H1 (cell line): ENCODE measurements at regions not wholly inside any gene's neighbourhood (a gene's known extent, or its start where the extent isn't known, plus 50 kb on each side); places are given as distances from the start of the nearest gene placed in this dataset.

Experiments
- CTCF ChIA-PET: fragments of 300-600 bp; sonication (Branson Sonifier 250); formaldehyde crosslinking; loops from one replicate; lab custom pipeline; 2021; ENCODE audit not compliant: partially characterized antibody; lab: Charles Lee
- POLR2A ChIA-PET: fragments of 300-600 bp; sonication (Branson Sonifier 250); formaldehyde crosslinking; loops from one replicate; lab custom pipeline; 2021; ENCODE audit warnings: inconsistent platforms; ENCODE audit not compliant: partially characterized antibody; lab: Charles Lee
- DNase-seq, 2 experiments: peaks; one replicate each; pipeline versions ENCODE4 v3.0.0 to v3.0.0-alpha.2; 2010 to 2022; ENCODE audit warnings: low spot score in 2 of 2, low read depth in 1 of 2, mixed read lengths in 1 of 2
- FAIRE-seq: peaks from 2 replicates; lab custom pipeline; 2011; peaks lifted over from hg19 to GRCh38; lab: Jason Lieb, UNC
- H2AFZ ChIP-seq: 2 replicates; pipeline ENCODE4 v1.8.1; 2012; ENCODE audit warnings: low read length, inconsistent platforms
- H2AK5ac ChIP-seq: 2 replicates; pipeline ENCODE4 v1.6.1; 2013; ENCODE audit warnings: low read depth, low read length
- H2BK120ac ChIP-seq: replicated peaks from 2 replicates; pipeline ENCODE3; 2013; ENCODE audit warnings: low read depth, low read length, inconsistent platforms
- H2BK12ac ChIP-seq: 2 replicates; pipeline ENCODE4 v1.6.1; 2013; ENCODE audit warnings: low read depth, low read length
- H2BK15ac ChIP-seq: 2 replicates; pipeline ENCODE4 v1.6.1; 2013; ENCODE audit warnings: low read length
- H2BK20ac ChIP-seq: 2 replicates; pipeline ENCODE4 v1.6.1; 2013; ENCODE audit warnings: low read length
- H2BK5ac ChIP-seq: 2 replicates; pipeline ENCODE4 v1.6.1; 2013; ENCODE audit warnings: low read depth, low read length
- H3K14ac ChIP-seq: 2 replicates; pipeline ENCODE4 v1.6.1; 2013; ENCODE audit warnings: inconsistent platforms; ENCODE audit not compliant: insufficient read length
- H3K18ac ChIP-seq: 2 replicates; pipeline ENCODE4 v1.6.1; 2013; ENCODE audit warnings: low read length; ENCODE audit errors: extremely low read depth
- H3K23ac ChIP-seq: 2 replicates; pipeline ENCODE4 v1.6.1; 2013; ENCODE audit warnings: inconsistent platforms; ENCODE audit not compliant: insufficient read length
- H3K23me2 ChIP-seq: 2 replicates; pipeline ENCODE4 v1.6.1; 2013; ENCODE audit warnings: low read depth, low read length
- H3K27ac ChIP-seq: 2 replicates; pipeline ENCODE4 v1.6.1; 2011; ENCODE audit warnings: low read depth, low read length, inconsistent platforms
- H3K27me3 ChIP-seq, 4 experiments: replicated peaks in 1 of 4; 1 replicate in 1 of 4; 2 replicates in 3 of 4; pipeline versions ENCODE4 v1.6.1 to v1.8.1; 2011 to 2013; ENCODE audit warnings: low read length in 3 of 4, mild to moderate bottlenecking in 3 of 4, inconsistent platforms in 2 of 4, mixed read lengths in 2 of 4, moderate library complexity in 1 of 4; ENCODE audit not compliant: control insufficient read depth in 3 of 4, insufficient read depth in 3 of 4; ENCODE audit errors: extremely low read depth in 1 of 4
- H3K36me3 ChIP-seq, 4 experiments: 2 replicates each; pipeline versions ENCODE4 v1.6.1 to v1.8.1; 2011 to 2013; ENCODE audit warnings: mild to moderate bottlenecking in 4 of 4, low read length in 3 of 4, moderate library complexity in 2 of 4, control low read depth in 1 of 4, inconsistent platforms in 1 of 4; ENCODE audit not compliant: insufficient read depth in 4 of 4, control insufficient read depth in 2 of 4
- H3K4ac ChIP-seq: replicated peaks from 2 replicates; pipeline ENCODE3; 2013; ENCODE audit warnings: low read length, low read depth, mixed read lengths, inconsistent platforms; ENCODE audit not compliant: insufficient read length
- H3K4me1 ChIP-seq, 4 experiments: replicated peaks in 1 of 4; 1 replicate in 1 of 4; 2 replicates in 3 of 4; pipeline versions ENCODE4 v1.6.1 to v1.8.1; 2011 to 2013; ENCODE audit warnings: low read length in 3 of 4, inconsistent platforms in 2 of 4, mixed read lengths in 1 of 4; ENCODE audit not compliant: insufficient read depth in 4 of 4, control insufficient read depth in 3 of 4
- H3K4me2 ChIP-seq, 2 experiments: 2 replicates each; pipeline versions ENCODE4 v1.6.1 to v1.8.1; 2011 to 2013; ENCODE audit warnings: low read depth in 2 of 2, low read length in 2 of 2, control low read depth in 1 of 2, inconsistent platforms in 1 of 2, mild to moderate bottlenecking in 1 of 2; ENCODE audit not compliant: insufficient read depth in 1 of 2
- H3K4me3 ChIP-seq, 4 experiments: fragments of 200-600, 300-600 bp in 1 of 4; sonication (generic), shearing (Covaris generic), sonication (Bioruptor Twin) in 1 of 4; 2 replicates each; pipeline versions ENCODE4 v1.5.1 to v1.8.1; 2011 to 2016; ENCODE audit warnings: low read length in 4 of 4, low read depth in 3 of 4, control low read depth in 2 of 4, inconsistent platforms in 2 of 4, mild to moderate bottlenecking in 2 of 4, mixed read lengths in 1 of 4, moderate library complexity in 1 of 4; ENCODE audit not compliant: insufficient read depth in 2 of 4; ENCODE audit errors: extremely low read depth in 1 of 4
- H3K56ac ChIP-seq: replicated peaks from 2 replicates; pipeline ENCODE3; 2013; ENCODE audit warnings: low read depth, mild to moderate bottlenecking, mixed read lengths, low read length, inconsistent platforms; ENCODE audit not compliant: insufficient read length
- H3K79me1 ChIP-seq: 2 replicates; pipeline ENCODE4 v1.6.1; 2013; ENCODE audit warnings: low read depth, low read length, control low read depth
- H3K79me2 ChIP-seq, 2 experiments: 2 replicates each; pipeline versions ENCODE4 v1.6.1 to v1.8.1; 2012 to 2013; ENCODE audit warnings: low read length in 2 of 2, mild to moderate bottlenecking in 2 of 2, inconsistent platforms in 1 of 2; ENCODE audit not compliant: insufficient read depth in 2 of 2, control insufficient read depth in 1 of 2
- H3K9ac ChIP-seq, 4 experiments: replicated peaks in 1 of 4; 1 replicate in 1 of 4; 2 replicates in 3 of 4; pipeline versions ENCODE4 v1.6.1 to v1.8.1; 2011 to 2013; ENCODE audit warnings: low read depth in 3 of 4, low read length in 3 of 4, control low read depth in 2 of 4, mild to moderate bottlenecking in 2 of 4, moderate library complexity in 2 of 4, inconsistent platforms in 1 of 4; ENCODE audit errors: extremely low read depth in 1 of 4
- H3K9me3 ChIP-seq, 2 experiments: 2 replicates each; pipeline versions ENCODE4 v1.6.1 to v1.8.1; 2012 to 2013; ENCODE audit warnings: mild to moderate bottlenecking in 2 of 2, moderate library complexity in 2 of 2, control low read depth in 1 of 2, inconsistent platforms in 1 of 2, low read depth in 1 of 2, low read length in 1 of 2, mixed read lengths in 1 of 2; ENCODE audit not compliant: insufficient read depth in 2 of 2
- H4K20me1 ChIP-seq, 2 experiments: replicated peaks in 1 of 2; 2 replicates each; pipeline versions ENCODE3 to v1.8.1; 2011 to 2013; ENCODE audit warnings: inconsistent platforms in 2 of 2, low read length in 2 of 2, mild to moderate bottlenecking in 1 of 2; ENCODE audit not compliant: insufficient read depth in 2 of 2, control insufficient read depth in 1 of 2
- H4K5ac ChIP-seq: 2 replicates; pipeline ENCODE4 v1.6.1; 2013; ENCODE audit warnings: low read length, low read depth, mixed read lengths, inconsistent platforms; ENCODE audit not compliant: insufficient read length
- H4K8ac ChIP-seq: 2 replicates; pipeline ENCODE4 v1.8.0; 2013; ENCODE audit warnings: mild to moderate bottlenecking, moderate library complexity, low read length, inconsistent platforms; ENCODE audit not compliant: insufficient read depth; ENCODE audit errors: extremely low read depth
- H4K91ac ChIP-seq: replicated peaks from 2 replicates; pipeline ENCODE3; 2013; ENCODE audit warnings: low read length, mixed read lengths, inconsistent platforms; ENCODE audit not compliant: insufficient read length
- CTCF ChIP-seq, 3 experiments: IDR thresholded peaks; 1 replicate in 2 of 3; 2 replicates in 1 of 3; pipeline versions ENCODE4 v1.5.1 to v1.6.1; 2011; ENCODE audit warnings: low read length in 3 of 3, mild to moderate bottlenecking in 3 of 3, inconsistent platforms in 2 of 3, low read depth in 1 of 3, moderate library complexity in 1 of 3; ENCODE audit not compliant: insufficient read depth in 1 of 3; ENCODE audit errors: control extremely low read depth in 1 of 3
- E2F6 ChIP-seq: IDR thresholded peaks from 2 replicates; pipeline ENCODE4 v1.6.1; 2012; ENCODE audit warnings: inconsistent platforms
- GABPA ChIP-seq: IDR thresholded peaks from 2 replicates; pipeline ENCODE4 v1.6.1; 2011; ENCODE audit warnings: mild to moderate bottlenecking, low read length, moderate library complexity, borderline replicate concordance; ENCODE audit not compliant: insufficient read depth
- MAFK ChIP-seq: IDR thresholded peaks from 2 replicates; pipeline ENCODE4 v1.6.1; 2012; ENCODE audit warnings: low read depth, mild to moderate bottlenecking, improper control_type of control experiment, low read length
- SP1 ChIP-seq: IDR thresholded peaks from 2 replicates; pipeline ENCODE4 v1.6.1; 2011; ENCODE audit warnings: low read depth, low read length
- TAF7 ChIP-seq: optimal IDR thresholded peaks from 2 replicates; pipeline ENCODE3; 2011; ENCODE audit warnings: low read depth, mild to moderate bottlenecking, inconsistent platforms, low read length, moderate library complexity, borderline replicate concordance
- USF2 ChIP-seq: IDR thresholded peaks from 2 replicates; pipeline ENCODE4 v1.6.1; 2011; ENCODE audit warnings: low read length, improper control_type of control experiment
- WGBS, 2 experiments: shearing (Covaris generic) in 1 of 2; methylation state at CpG; one replicate each; pipeline versions ENCODE4 v1.1.6 to v1.1.7; 2013 to 2015; ENCODE audit warnings: low lambda C conversion rate in 2 of 2, mixed read lengths in 2 of 2, inconsistent platforms in 1 of 2, low coverage in 1 of 2, missing lambda C conversion rate in 1 of 2; ENCODE audit not compliant: insufficient replicate concordance in 2 of 2, insufficient coverage in 1 of 2, insufficient read length in 1 of 2; ENCODE audit errors: extremely low coverage in 1 of 2, missing lambda C conversion rate in 1 of 2; 5-methylcytosine and 5-hydroxymethylcytosine counted together

- H3K9ac ChIP-seq = no peak overlapping the region
- peak overlapping the region; percentile 84 for H2AFZ ChIP-seq
- H2BK120ac ChIP-seq = no peak overlapping the region
- DNase-seq (peak in 1 of 2 experiments; percentile 44), FAIRE-seq (no peak)
- no peak overlapping the region for H2BK20ac ChIP-seq
- H3K79me1 ChIP-seq = no peaks in the 10 kb centered on the region
- no peaks in the 10 kb centered on the region for H3K9me3 ChIP-seq
- WGBS, 2 experiments = 44% methylated on average over 11 of the region's 11 CpGs; no CpG with 5 or more reads in 1 of the 2 experiments
- H2BK12ac ChIP-seq = peak overlapping the region; percentile 75; the same call in 1 of the 2 replicates
- peak overlapping the region; percentile 45 for H4K91ac ChIP-seq
- H3K18ac ChIP-seq = peak overlapping the region; percentile 48; the same call in 1 of the 2 replicates
- H3K4me1 ChIP-seq = peaks cover under 1 to 14% (median 8%) of the 10 kb centered on the region in 4 experiments; a peak in 6 of 7 replicates
- H3K36me3 ChIP-seq = no peaks in the 10 kb centered on the region
- H4K20me1 ChIP-seq = no peaks in the 10 kb centered on the region
- H3K14ac ChIP-seq = no peak overlapping the region
- H4K8ac ChIP-seq = peak overlapping the region; percentile 39; the same call in 1 of the 2 replicates
- no peaks in the 10 kb centered on the region for H3K79me2 ChIP-seq
- no peak overlapping the region for H3K23ac ChIP-seq
- ChIA-PET POLR2A (interaction anchor here (0.7 kb wide), 1 partner anchor 70 kb away, joined by 3 read pairs; the partner anchor contains the start of gene RHOU), CTCF (interaction anchor here (0.8 to 0.9 kb wide), 3 partner anchors 12 to 424 kb away, joined by 3 read pairs; no protein-coding TSS in a partner anchor)
- peak overlapping the region in 1 of 2 experiments; percentile 35; a peak in 1 of 4 replicates for H3K4me2 ChIP-seq
- H2BK15ac ChIP-seq = no peak overlapping the region
- H3K27ac ChIP-seq = no peak overlapping the region
- H2AK5ac ChIP-seq = no peak overlapping the region
- H3K27me3 ChIP-seq = no peaks in the 10 kb centered on the region
- no peak overlapping the region for H3K56ac ChIP-seq
- peak overlapping the region; percentile 45; the same call in 1 of the 2 replicates for H2BK5ac ChIP-seq
- peak overlapping the region in 1 of 4 experiments; percentile 3; a peak in 1 of 8 replicates for H3K4me3 ChIP-seq
- H4K5ac ChIP-seq = peak overlapping the region; percentile 16
- H3K23me2 ChIP-seq = no peaks in the 10 kb centered on the region
- H3K4ac ChIP-seq = no peak overlapping the region
- TF ChIP-seq MAFK (no peak), TAF7 (no peak), SP1 (no peak), USF2 (no peak), CTCF (IDR thresholded peaks at IDR 0.05; ENCODE audit: control extremely low read depth in 1 of 3, insufficient read depth in 1 of 3, low read depth in 1 of 3, low read length in 3 of 3) (no peak), E2F6 (peak; percentile 48; the same call in 1 of the 2 replicates), GABPA (no peak)
These were observed 69.5 kb downstream of the RHOU start for GRCh38 chr1:228804640-228805413.
